ENCODE measurements at regions not wholly inside any gene's neighbourhood (a gene's known extent, or its start where the extent isn't known, plus 50 kb on each side); places are given as distances from the start of the nearest gene placed in this dataset.

GRCh38 chr6:2497922-2498623, 252.6 kb downstream of the MYLK4 start:
- Histone ChIP-seq H3K4me3 (ENCODE audit: low read length) (no peak overlapping the region), H3K79me2 (ENCODE audit: control insufficient read depth, low read length) (no peaks in the 10 kb centered on the region), H3K27me3 (ENCODE audit: control insufficient read depth, low read length) (no peaks in the 10 kb centered on the region), H3K4me1 (ENCODE audit: control insufficient read depth, low read length) (no peaks in the 10 kb centered on the region), H3K9me3 (ENCODE audit: control insufficient read depth, insufficient read depth, low read length) (no peaks in the 10 kb centered on the region), H3K4me2 (ENCODE audit: low read length) (no peak overlapping the region), H3K36me3 (ENCODE audit: control insufficient read depth, low read length) (no peaks in the 10 kb centered on the region), H3K27ac (ENCODE audit: low read depth, low read length) (no peak overlapping the region), H3K9me2 (replicated peaks; ENCODE audit: control insufficient read depth, low read length) (no peaks in the 10 kb centered on the region), H3F3A (ENCODE audit: control insufficient read depth, insufficient read depth) (no peaks in the 10 kb centered on the region), H4K20me1 (ENCODE audit: control insufficient read depth, insufficient read depth, low read depth, low read length) (no peaks in the 10 kb centered on the region)
- TF ChIP-seq EZH2phosphoT487 (IDR thresholded peaks at IDR 0.05; ENCODE audit: borderline replicate concordance, low read length) = no peak
- TF ChIP-seq CTCF (IDR thresholded peaks at IDR 0.05; ENCODE audit: low read depth, low read length, poor library complexity, severe bottlenecking) = no peak

GRCh38 chr6:2496291-2496690, 250.9 kb upstream of the GMDS start:
- TF ChIP-seq CTCF (IDR thresholded peaks at IDR 0.05; ENCODE audit: low read depth, low read length, poor library complexity, severe bottlenecking) (no peak), EZH2phosphoT487 (IDR thresholded peaks at IDR 0.05; ENCODE audit: borderline replicate concordance, low read length) (no peak)
- no peak overlapping the region for H3K27ac ChIP-seq (ENCODE audit: low read depth, low read length)
- no peaks in the 10 kb centered on the region for H3K27me3 ChIP-seq (ENCODE audit: control insufficient read depth, low read length)
- H3K79me2 ChIP-seq (ENCODE audit: control insufficient read depth, low read length) = no peaks in the 10 kb centered on the region
- no peaks in the 10 kb centered on the region for H3K4me1 ChIP-seq (ENCODE audit: control insufficient read depth, low read length)
- H3K4me2 ChIP-seq (ENCODE audit: low read length) = no peak overlapping the region
- H3F3A ChIP-seq (ENCODE audit: control insufficient read depth, insufficient read depth) = no peaks in the 10 kb centered on the region
- H3K36me3 ChIP-seq (ENCODE audit: control insufficient read depth, low read length) = no peaks in the 10 kb centered on the region
- no peak overlapping the region for H3K4me3 ChIP-seq (ENCODE audit: low read length)
- no peaks in the 10 kb centered on the region for H3K9me3 ChIP-seq (ENCODE audit: control insufficient read depth, insufficient read depth, low read length)
- no peaks in the 10 kb centered on the region for H3K9me2 ChIP-seq (replicated peaks; ENCODE audit: control insufficient read depth, low read length)
- no peaks in the 10 kb centered on the region for H4K20me1 ChIP-seq (ENCODE audit: control insufficient read depth, insufficient read depth, low read depth, low read length)

- Histone ChIP-seq H3K79me2 (ENCODE audit: control insufficient read depth, low read length) (no peaks in the 10 kb centered on the region), H3K9me2 (replicated peaks; ENCODE audit: control insufficient read depth, low read length) (no peaks in the 10 kb centered on the region), H3K27me3 (ENCODE audit: control insufficient read depth, low read length) (no peaks in the 10 kb centered on the region), H3K4me3 (ENCODE audit: low read length) (no peak overlapping the region), H3K27ac (ENCODE audit: low read depth, low read length) (no peak overlapping the region), H3K4me1 (ENCODE audit: control insufficient read depth, low read length) (no peaks in the 10 kb centered on the region), H3K36me3 (ENCODE audit: control insufficient read depth, low read length) (no peaks in the 10 kb centered on the region), H3K9me3 (ENCODE audit: control insufficient read depth, insufficient read depth, low read length) (no peaks in the 10 kb centered on the region), H4K20me1 (ENCODE audit: control insufficient read depth, insufficient read depth, low read depth, low read length) (no peaks in the 10 kb centered on the region), H3K4me2 (ENCODE audit: low read length) (no peak overlapping the region), H3F3A (ENCODE audit: control insufficient read depth, insufficient read depth) (no peaks in the 10 kb centered on the region)
- TF ChIP-seq EZH2phosphoT487 (IDR thresholded peaks at IDR 0.05; ENCODE audit: borderline replicate concordance, low read length) (no peak), CTCF (IDR thresholded peaks at IDR 0.05; ENCODE audit: low read depth, low read length, poor library complexity, severe bottlenecking) (no peak)
Observed at GRCh38 chr6:2492686-2493523, 247.5 kb upstream of the GMDS start.

Data from DOHH2 (cell line).